Type B pancreatic cell (in vitro differentiated cells): ENCODE measurements at regions not wholly inside any gene's neighbourhood (a gene's known extent, or its start where the extent isn't known, plus 50 kb on each side); places are given as distances from the start of the nearest gene placed in this dataset.

Experiments used
- DNase-seq: peaks from one replicate; pipeline ENCODE4 v3.0.0; 2021; ENCODE audit warnings: mixed read lengths; ENCODE audit not compliant: unreplicated experiment; ENCODE audit errors: extremely low spot score
- H3K27ac Mint-ChIP-seq: 2 replicates; pipeline ENCODE4 v1.8.0; 2021; ENCODE audit warnings: mild to moderate bottlenecking, mixed read lengths
- H3K27me3 Mint-ChIP-seq: 2 replicates; pipeline ENCODE4 v1.8.0; 2021; ENCODE audit warnings: mixed read lengths
- H3K36me3 Mint-ChIP-seq: 2 replicates; pipeline ENCODE4 v1.8.0; 2021; ENCODE audit warnings: mixed read lengths
- H3K4me1 Mint-ChIP-seq: one replicate; pipeline ENCODE4 v1.8.0; 2021; ENCODE audit warnings: mixed read lengths; ENCODE audit not compliant: unreplicated experiment
- H3K4me3 Mint-ChIP-seq: 2 replicates; pipeline ENCODE4 v1.8.0; 2021; ENCODE audit warnings: mild to moderate bottlenecking, mixed read lengths
- H3K9me3 Mint-ChIP-seq: 2 replicates; pipeline ENCODE4 v1.8.0; 2021; ENCODE audit warnings: mixed read lengths
- TF ChIP-seq, protein P1 (sequence below): fragments of 200-600 bp; sonication (generic); conservative IDR thresholded peaks from 2 replicates; pipeline ENCODE4 v1.5.0; 2021; ENCODE audit warnings: antibody characterized with exemption, mild to moderate bottlenecking

DNA sequence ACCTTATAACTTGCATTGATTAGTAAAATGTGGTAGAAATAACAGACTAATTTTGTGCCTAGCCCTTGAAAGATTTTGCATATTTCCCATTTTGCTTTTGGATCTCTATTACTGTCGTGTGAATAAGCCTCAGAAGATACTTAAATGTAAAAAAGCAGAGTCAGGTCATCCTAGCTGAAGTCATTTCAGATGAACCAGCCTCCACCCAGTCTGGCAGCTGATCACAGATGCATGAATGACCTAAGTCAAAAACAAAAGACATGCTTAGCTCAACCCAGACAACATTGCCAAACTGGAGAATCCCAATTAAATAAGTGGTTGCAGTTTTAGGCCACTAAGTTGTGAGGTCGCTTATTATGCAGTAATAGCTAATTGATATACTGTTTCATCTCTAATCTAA lies 349.9 kb downstream of the C12orf50 start:
- TF ChIP-seq, protein P1, sequence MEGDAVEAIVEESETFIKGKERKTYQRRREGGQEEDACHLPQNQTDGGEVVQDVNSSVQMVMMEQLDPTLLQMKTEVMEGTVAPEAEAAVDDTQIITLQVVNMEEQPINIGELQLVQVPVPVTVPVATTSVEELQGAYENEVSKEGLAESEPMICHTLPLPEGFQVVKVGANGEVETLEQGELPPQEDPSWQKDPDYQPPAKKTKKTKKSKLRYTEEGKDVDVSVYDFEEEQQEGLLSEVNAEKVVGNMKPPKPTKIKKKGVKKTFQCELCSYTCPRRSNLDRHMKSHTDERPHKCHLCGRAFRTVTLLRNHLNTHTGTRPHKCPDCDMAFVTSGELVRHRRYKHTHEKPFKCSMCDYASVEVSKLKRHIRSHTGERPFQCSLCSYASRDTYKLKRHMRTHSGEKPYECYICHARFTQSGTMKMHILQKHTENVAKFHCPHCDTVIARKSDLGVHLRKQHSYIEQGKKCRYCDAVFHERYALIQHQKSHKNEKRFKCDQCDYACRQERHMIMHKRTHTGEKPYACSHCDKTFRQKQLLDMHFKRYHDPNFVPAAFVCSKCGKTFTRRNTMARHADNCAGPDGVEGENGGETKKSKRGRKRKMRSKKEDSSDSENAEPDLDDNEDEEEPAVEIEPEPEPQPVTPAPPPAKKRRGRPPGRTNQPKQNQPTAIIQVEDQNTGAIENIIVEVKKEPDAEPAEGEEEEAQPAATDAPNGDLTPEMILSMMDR: no peak
- Mint-ChIP-seq H3K9me3 (no peaks in the 10 kb centered on the region), H3K27me3 (no peaks in the 10 kb centered on the region), H3K4me1 (no peaks in the 10 kb centered on the region), H3K36me3 (no peaks in the 10 kb centered on the region), H3K27ac (no peak overlapping the region), H3K4me3 (no peak overlapping the region)
- no peak for DNase-seq

DNA sequence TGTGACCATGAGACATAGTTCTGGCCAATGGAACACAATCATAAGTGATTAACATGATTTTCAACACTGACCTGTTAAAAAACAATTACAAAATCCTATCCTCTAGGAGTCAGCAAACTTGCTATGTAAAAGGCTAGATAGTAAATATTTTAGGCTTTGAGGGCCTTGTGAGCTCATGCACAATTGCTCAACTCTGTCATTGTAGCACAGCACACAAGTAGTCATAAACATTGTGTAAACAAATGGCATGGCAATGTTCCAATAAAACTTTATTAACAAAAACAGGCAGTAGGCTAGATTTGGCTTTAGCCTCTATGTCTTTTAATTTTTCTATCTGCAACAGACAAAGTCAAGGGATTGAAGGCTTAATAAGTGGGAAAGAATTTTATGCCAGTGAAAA lies 350.7 kb downstream of the C12orf50 start:
- TF ChIP-seq, protein P1: no peak
- no peak for DNase-seq

DNA sequence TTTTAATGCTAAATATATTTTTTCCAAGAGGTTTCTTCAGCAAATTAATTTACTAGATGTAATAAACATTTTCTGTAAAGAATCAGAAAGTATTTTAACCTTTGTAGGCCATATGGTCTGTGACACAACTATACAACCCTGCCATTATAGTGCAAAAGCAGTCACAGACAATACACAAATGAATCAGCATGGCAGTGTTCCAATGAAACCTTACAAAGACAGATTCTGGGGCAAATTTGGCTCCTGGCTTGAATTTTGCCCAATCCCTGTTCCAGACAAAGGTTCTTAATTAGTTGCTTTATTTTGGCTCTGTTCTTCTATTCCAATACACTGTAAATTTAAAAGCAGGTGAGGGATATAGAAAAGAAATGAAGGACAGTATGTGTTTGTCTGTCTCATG lies 352.5 kb downstream of the C12orf50 start:
- no peaks in the 10 kb centered on the region for H3K4me1 Mint-ChIP-seq
- H3K27me3 Mint-ChIP-seq: no peaks in the 10 kb centered on the region
- H3K36me3 Mint-ChIP-seq: no peaks in the 10 kb centered on the region
- no peak overlapping the region for H3K27ac Mint-ChIP-seq
- no peak overlapping the region for H3K4me3 Mint-ChIP-seq
- H3K9me3 Mint-ChIP-seq: no peaks in the 10 kb centered on the region
- TF ChIP-seq, protein P1: no peak
- no peak for DNase-seq

More for the DNA sequence above, 350.7 kb downstream of the C12orf50 start:
- H3K27me3 Mint-ChIP-seq: no peaks in the 10 kb centered on the region
- H3K9me3 Mint-ChIP-seq: no peaks in the 10 kb centered on the region
- no peak overlapping the region for H3K4me3 Mint-ChIP-seq
- H3K27ac Mint-ChIP-seq: no peak overlapping the region
- H3K4me1 Mint-ChIP-seq: no peaks in the 10 kb centered on the region
- no peaks in the 10 kb centered on the region for H3K36me3 Mint-ChIP-seq

DNA sequence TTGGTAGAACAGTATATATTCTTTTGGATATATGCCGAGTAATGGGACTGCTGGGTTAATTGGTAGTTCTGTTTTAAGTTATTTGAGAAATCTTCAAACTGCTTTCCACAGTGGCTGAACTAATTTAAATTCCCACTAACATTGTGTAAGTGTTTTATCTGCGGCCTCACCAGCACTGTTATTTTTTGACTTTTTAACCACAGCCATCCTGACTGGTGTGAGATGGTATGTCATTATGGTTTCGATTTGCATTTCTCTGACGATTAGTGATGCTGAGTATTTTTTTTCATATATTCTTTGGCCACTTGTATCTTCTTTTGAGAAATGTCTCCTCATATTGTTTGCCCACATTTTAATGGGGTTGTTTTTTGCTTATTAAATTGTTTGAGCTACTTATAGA lies 357.4 kb downstream of the C12orf50 start:
- no peaks in the 10 kb centered on the region for H3K9me3 Mint-ChIP-seq
- H3K4me3 Mint-ChIP-seq: no peak overlapping the region
- no peak for DNase-seq
- no peaks in the 10 kb centered on the region for H3K4me1 Mint-ChIP-seq
- H3K36me3 Mint-ChIP-seq: no peaks in the 10 kb centered on the region
- H3K27ac Mint-ChIP-seq: no peak overlapping the region
- no peaks in the 10 kb centered on the region for H3K27me3 Mint-ChIP-seq
- TF ChIP-seq, protein P1: no peak

DNA sequence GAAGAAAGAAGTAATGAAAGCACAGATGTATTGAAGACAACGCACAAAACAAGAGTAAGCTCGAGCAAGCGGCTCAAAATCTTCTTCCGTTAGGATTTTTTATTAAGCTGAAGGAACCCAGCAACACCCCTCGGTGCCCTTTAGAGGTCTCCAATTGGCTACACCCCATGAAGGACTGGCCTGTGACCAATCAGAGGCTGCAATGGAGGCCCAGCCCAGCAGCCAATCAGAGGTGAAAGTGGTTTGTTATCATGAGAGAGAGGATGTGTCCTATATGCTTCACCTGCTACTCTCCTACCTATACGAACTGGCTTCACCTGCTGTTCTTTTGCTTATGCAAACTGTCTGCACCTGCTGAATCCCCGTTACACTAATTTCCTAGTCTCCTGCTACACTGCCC lies 358.8 kb downstream of the C12orf50 start:
- no peaks in the 10 kb centered on the region for H3K27me3 Mint-ChIP-seq
- no peaks in the 10 kb centered on the region for H3K36me3 Mint-ChIP-seq
- no peak for DNase-seq
- TF ChIP-seq, protein P1: no peak
- no peak overlapping the region for H3K27ac Mint-ChIP-seq
- H3K9me3 Mint-ChIP-seq: no peaks in the 10 kb centered on the region
- no peaks in the 10 kb centered on the region for H3K4me1 Mint-ChIP-seq
- no peak overlapping the region for H3K4me3 Mint-ChIP-seq

DNA sequence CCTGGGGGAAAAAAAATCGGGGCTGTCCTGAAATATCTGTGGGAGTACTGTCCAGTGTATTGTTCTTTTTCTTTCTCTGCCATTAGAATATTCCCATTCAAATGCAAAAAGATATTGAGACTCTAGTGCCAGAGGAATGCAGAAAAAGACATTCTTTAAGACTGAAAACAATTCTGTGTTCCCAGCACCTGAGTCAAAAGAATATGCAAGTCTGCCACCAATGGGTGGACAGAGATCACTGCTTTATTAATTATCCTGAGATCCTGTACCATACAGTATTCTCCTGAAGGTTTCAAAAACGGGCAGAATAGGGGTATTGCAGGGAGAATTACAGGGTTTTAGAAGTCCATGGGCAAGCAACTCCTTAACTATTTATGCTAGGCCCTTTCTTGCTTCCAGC lies 361.8 kb downstream of the C12orf50 start:
- Mint-ChIP-seq H3K4me1 (no peaks in the 10 kb centered on the region), H3K4me3 (no peak overlapping the region), H3K27me3 (no peaks in the 10 kb centered on the region), H3K36me3 (no peaks in the 10 kb centered on the region), H3K9me3 (no peaks in the 10 kb centered on the region), H3K27ac (no peak overlapping the region)
- no peak for DNase-seq
- TF ChIP-seq, protein P1: no peak
